ENCODE measurements at regions not wholly inside any gene's neighbourhood (a gene's known extent, or its start where the extent isn't known, plus 50 kb on each side); places are given as distances from the start of the nearest gene placed in this dataset.

- Mint-ChIP-seq H3K4me3 (no peak overlapping the region), H3K4me1 (no peaks in the 10 kb centered on the region), H3K9me3 (no peaks in the 10 kb centered on the region), H3K27me3 (no peaks in the 10 kb centered on the region), H3K27ac (no peak overlapping the region), H3K36me3 (ENCODE audit: low read depth) (no peaks in the 10 kb centered on the region)
- DNase-seq, result no peak
- ChIA-PET CTCF (no interaction called here), POLR2A (no interaction called here)
Observed at GRCh38 chr22:47736186-47737034, 974.0 kb downstream of the TBC1D22A start.

GRCh38 chr22:47734511-47734910 is 972.1 kb downstream of the TBC1D22A start:
- Mint-ChIP-seq H3K27ac (no peak overlapping the region), H3K9me3 (no peaks in the 10 kb centered on the region), H3K36me3 (ENCODE audit: low read depth) (no peaks in the 10 kb centered on the region), H3K4me3 (no peak overlapping the region), H3K4me1 (no peaks in the 10 kb centered on the region), H3K27me3 (no peaks in the 10 kb centered on the region)
- CTCF ChIA-PET, result interaction anchor here (0.7 kb wide), 1 partner anchor 176 kb away, joined by 3 read pairs; no protein-coding TSS in a partner anchor
- POLR2A ChIA-PET, result no interaction called here
- no peak for DNase-seq

- Mint-ChIP-seq H3K4me1 (no peaks in the 10 kb centered on the region), H3K4me3 (no peak overlapping the region), H3K27me3 (peaks cover 7% of the 10 kb centered on the region), H3K36me3 (ENCODE audit: low read depth) (no peaks in the 10 kb centered on the region), H3K9me3 (no peaks in the 10 kb centered on the region), H3K27ac (no peak overlapping the region)
- DNase-seq, result no peak
- POLR2A ChIA-PET, result no interaction called here
- CTCF ChIA-PET, result no interaction called here
Observed at GRCh38 chr22:47727641-47728040, 965.2 kb downstream of the TBC1D22A start.

DNA sequence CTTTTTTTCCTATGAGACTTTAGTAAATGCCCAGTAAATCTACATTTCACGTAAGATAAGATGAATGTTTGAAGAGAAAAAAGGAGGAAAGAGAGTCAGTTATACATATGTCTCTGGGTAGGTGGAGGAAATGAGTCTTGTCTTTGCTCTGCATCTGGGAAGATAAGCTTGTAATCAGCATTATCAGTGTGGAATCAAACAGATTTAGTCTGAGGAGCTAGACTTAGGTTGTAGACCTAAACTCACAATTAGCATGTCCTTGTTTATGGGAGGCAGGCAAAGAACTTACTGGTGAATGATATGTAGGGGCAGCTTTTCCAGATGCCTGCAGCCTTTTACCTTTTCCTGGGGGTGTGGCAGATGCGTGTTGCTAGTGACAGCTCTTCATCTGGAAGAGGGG is 962.3 kb downstream of the TBC1D22A start:
- H3K4me3 Mint-ChIP-seq, result no peak overlapping the region
- POLR2A ChIA-PET, result no interaction called here
- no peak for DNase-seq
- H3K27ac Mint-ChIP-seq, result no peak overlapping the region
- H3K36me3 Mint-ChIP-seq (ENCODE audit: low read depth), result no peaks in the 10 kb centered on the region
- H3K4me1 Mint-ChIP-seq, result no peaks in the 10 kb centered on the region
- H3K27me3 Mint-ChIP-seq, result peaks cover 7% of the 10 kb centered on the region
- H3K9me3 Mint-ChIP-seq, result no peaks in the 10 kb centered on the region
- CTCF ChIA-PET, result no interaction called here

DNA sequence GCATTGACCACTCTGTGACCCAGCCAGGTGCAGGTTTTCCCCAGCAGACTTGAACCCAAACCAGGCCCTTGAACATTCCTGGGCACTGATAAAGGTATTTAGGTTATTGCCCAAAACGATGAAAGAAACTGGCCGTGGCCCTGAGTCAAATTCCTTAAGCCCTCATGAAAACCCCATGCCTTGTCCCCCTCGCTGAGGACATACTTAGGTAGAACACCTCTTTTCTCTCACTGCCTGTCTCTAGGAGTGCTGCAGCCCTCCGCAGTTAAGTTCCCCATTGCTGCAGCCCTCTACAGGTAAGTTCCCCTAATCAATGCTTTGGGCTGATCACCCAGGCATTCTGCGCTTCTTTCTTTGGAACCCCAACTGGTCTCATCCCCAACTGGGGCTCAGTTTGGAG is 961.6 kb downstream of the TBC1D22A start:
- POLR2A ChIA-PET, result no interaction called here
- Mint-ChIP-seq H3K4me3 (no peak overlapping the region), H3K4me1 (no peaks in the 10 kb centered on the region), H3K9me3 (no peaks in the 10 kb centered on the region), H3K36me3 (ENCODE audit: low read depth) (no peaks in the 10 kb centered on the region), H3K27ac (no peak overlapping the region), H3K27me3 (peaks cover 7% of the 10 kb centered on the region)
- CTCF ChIA-PET, result no interaction called here
- no peak for DNase-seq

- Mint-ChIP-seq H3K4me1 (no peaks in the 10 kb centered on the region), H3K36me3 (ENCODE audit: low read depth) (no peaks in the 10 kb centered on the region), H3K27me3 (no peaks in the 10 kb centered on the region), H3K27ac (no peak overlapping the region), H3K9me3 (no peaks in the 10 kb centered on the region), H3K4me3 (no peak overlapping the region)
- ChIA-PET POLR2A (no interaction called here), CTCF (no interaction called here)
- DNase-seq, result no peak
Observed at GRCh38 chr22:47718337-47718736, 955.9 kb downstream of the TBC1D22A start.

DNA sequence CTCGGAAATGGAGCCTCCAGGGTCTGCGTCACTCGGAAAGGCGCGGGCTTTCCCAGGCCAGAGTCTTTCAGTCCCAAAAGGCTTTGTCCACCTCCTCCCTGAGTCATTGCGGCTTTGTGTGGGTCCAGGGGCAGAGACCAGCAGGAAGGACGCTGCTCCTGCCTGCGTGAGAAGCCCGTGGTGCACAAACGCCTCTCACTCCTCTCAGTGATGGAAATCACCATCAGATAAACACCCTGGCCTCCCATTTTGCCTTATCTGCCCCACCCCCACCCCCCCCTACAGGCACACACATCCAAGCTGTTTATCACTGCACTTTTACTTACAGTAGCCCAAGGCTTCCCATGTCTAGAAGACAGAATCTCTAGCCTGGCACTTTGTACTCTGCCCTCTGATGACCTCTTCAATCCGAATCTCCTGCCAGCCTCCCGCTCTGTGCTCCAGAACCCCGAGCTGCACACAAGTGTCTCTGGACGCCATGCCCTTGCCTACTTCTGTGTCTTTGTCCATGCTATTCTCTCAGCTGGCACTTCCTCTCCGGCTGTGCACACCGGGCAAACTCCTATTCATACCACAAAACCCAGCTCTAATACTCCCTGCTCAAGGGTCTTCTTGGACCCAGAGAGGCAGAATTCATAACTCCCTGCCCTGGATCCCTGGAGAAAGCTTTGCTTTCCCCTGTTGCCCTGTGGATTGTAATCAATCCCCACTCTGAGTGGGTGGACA is 954.6 kb downstream of the TBC1D22A start:
- H3K27ac Mint-ChIP-seq, result no peak overlapping the region
- POLR2A ChIA-PET, result no interaction called here
- H3K4me1 Mint-ChIP-seq, result no peaks in the 10 kb centered on the region
- H3K27me3 Mint-ChIP-seq, result no peaks in the 10 kb centered on the region
- no peak for DNase-seq
- H3K9me3 Mint-ChIP-seq, result no peaks in the 10 kb centered on the region
- no peaks in the 10 kb centered on the region for H3K36me3 Mint-ChIP-seq (ENCODE audit: low read depth)
- H3K4me3 Mint-ChIP-seq, result no peak overlapping the region
- CTCF ChIA-PET, result no interaction called here

DNA sequence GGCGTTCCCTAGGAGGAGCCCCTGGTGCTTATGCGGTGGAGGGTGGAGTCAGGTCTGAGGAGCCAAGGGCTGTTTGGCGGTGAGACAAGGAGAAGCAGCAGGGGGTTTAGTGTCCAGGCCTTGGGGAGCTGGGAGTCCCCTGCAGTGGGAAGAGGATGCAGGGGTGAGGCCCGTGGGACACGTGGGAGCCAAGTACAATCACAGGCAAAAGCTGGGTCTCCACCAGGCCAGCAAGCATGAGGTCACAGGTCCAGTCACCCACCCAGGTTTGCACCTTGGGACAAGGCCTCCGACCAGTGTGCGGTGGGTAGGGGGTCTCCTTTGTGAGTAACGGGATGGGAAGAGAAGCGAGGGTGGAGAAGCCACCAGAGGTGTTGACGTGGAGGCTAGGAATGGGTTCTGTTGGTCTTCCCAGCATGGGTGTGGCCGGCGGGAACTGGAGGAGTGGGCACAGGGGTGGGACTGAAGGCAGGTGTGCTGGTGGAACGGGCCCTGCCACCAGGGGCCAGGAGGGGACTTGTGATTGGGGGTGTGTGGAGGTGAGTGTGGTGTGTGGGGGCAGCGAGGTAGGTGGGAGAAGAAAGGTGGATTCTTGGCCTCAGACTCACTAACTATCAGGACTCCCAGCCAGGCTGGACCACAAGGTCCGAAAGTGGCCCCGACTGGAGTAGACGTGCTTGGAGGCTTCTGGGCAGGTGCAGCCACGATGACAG is 953.6 kb downstream of the TBC1D22A start:
- ChIA-PET POLR2A (no interaction called here), CTCF (no interaction called here)
- H3K27me3 Mint-ChIP-seq, result no peaks in the 10 kb centered on the region
- H3K4me1 Mint-ChIP-seq, result no peaks in the 10 kb centered on the region
- DNase-seq, result no peak
- H3K27ac Mint-ChIP-seq, result no peak overlapping the region
- H3K9me3 Mint-ChIP-seq, result no peaks in the 10 kb centered on the region
- no peaks in the 10 kb centered on the region for H3K36me3 Mint-ChIP-seq (ENCODE audit: low read depth)
- H3K4me3 Mint-ChIP-seq, result no peak overlapping the region

DNA sequence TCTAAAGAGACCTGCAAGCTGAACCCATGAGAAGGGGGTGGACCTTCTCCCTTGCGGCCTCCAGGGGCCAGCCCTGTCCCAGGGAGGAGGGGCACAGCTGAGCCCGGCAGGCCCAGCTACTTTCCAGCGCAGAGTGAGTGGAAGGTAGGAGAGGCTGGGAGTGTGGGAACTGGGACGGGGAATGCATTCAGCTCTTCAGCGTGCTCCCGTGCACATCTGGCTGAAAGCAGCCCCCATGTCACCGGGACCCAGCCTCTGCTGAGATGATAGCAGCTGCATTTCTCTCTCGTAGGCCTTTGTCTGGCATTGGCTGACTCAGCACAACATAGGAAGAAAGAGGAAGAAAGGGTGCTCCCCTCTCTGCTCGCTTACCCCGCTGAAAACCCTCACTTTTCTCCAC is 951.5 kb downstream of the TBC1D22A start:
- Mint-ChIP-seq H3K4me3 (no peak overlapping the region), H3K27me3 (peaks cover 3% of the 10 kb centered on the region), H3K9me3 (no peaks in the 10 kb centered on the region), H3K4me1 (no peaks in the 10 kb centered on the region), H3K27ac (no peak overlapping the region), H3K36me3 (ENCODE audit: low read depth) (no peaks in the 10 kb centered on the region)
- CTCF ChIA-PET, result no interaction called here
- DNase-seq, result no peak
- POLR2A ChIA-PET, result no interaction called here

- Mint-ChIP-seq H3K27me3 (peaks cover 3% of the 10 kb centered on the region), H3K36me3 (ENCODE audit: low read depth) (no peaks in the 10 kb centered on the region), H3K4me1 (no peaks in the 10 kb centered on the region), H3K9me3 (no peaks in the 10 kb centered on the region), H3K4me3 (no peak overlapping the region), H3K27ac (no peak overlapping the region)
- ChIA-PET POLR2A (no interaction called here), CTCF (no interaction called here)
- no peak for DNase-seq
Observed at GRCh38 chr22:47710135-47710534, 947.7 kb downstream of the TBC1D22A start.

DNA sequence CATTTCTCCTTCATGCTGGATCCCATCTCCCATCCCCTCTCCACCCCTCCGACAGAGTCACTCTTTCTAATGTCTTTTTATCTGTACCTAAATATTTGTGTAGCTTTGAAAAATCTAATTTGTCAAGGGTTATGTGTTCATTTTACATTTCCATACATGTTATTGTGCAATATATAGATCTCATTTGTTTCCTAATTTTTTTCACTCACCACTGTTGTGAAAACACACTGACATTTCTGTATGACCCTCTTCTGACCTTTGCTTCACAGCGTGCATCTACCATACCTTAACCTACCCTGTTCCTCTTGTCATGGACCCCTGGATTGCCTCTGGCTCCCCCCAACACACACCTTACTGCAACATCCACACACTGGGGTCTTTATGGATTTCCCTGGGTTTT is 942.9 kb downstream of the TBC1D22A start:
- CTCF ChIA-PET, result no interaction called here
- H3K9me3 Mint-ChIP-seq, result no peaks in the 10 kb centered on the region

GRCh38 chr22:47698906-47699305 is 936.5 kb downstream of the TBC1D22A start:
- no peak for DNase-seq
- Mint-ChIP-seq H3K9me3 (no peaks in the 10 kb centered on the region), H3K27me3 (no peaks in the 10 kb centered on the region), H3K4me3 (no peak overlapping the region), H3K4me1 (no peaks in the 10 kb centered on the region), H3K36me3 (ENCODE audit: low read depth) (no peaks in the 10 kb centered on the region), H3K27ac (no peak overlapping the region)
- ChIA-PET POLR2A (no interaction called here), CTCF (no interaction called here)

More for the DNA sequence above, 942.9 kb downstream of the TBC1D22A start:
- no peak for DNase-seq
- no peaks in the 10 kb centered on the region for H3K36me3 Mint-ChIP-seq (ENCODE audit: low read depth)
- H3K4me1 Mint-ChIP-seq, result no peaks in the 10 kb centered on the region
- no peak overlapping the region for H3K4me3 Mint-ChIP-seq
- no peak overlapping the region for H3K27ac Mint-ChIP-seq
- peaks cover 3% of the 10 kb centered on the region for H3K27me3 Mint-ChIP-seq
- POLR2A ChIA-PET, result no interaction called here

DNA sequence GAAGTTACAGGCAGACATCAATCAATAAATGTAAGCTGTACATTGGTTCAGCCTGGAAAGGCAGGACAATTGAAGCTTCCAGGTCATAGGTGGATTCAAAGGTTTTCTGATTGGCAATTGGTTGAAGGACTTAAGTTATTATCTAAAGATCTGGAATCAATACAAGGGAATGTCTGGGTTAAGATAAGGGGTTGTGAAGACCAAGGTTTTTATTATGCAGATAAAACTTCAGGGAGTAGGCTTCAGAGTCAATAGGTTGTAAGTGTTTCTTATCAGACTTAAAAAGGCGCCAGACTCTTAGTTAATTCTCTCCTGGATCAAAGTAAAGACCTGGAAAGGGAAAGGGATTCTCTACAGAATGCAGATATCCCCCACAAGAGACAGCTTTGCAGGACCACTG is 935.4 kb downstream of the TBC1D22A start:
- Mint-ChIP-seq H3K27ac (no peak overlapping the region), H3K4me1 (no peaks in the 10 kb centered on the region), H3K4me3 (no peak overlapping the region), H3K36me3 (ENCODE audit: low read depth) (no peaks in the 10 kb centered on the region), H3K9me3 (no peaks in the 10 kb centered on the region), H3K27me3 (no peaks in the 10 kb centered on the region)
- POLR2A ChIA-PET, result no interaction called here
- DNase-seq, result no peak
- CTCF ChIA-PET, result no interaction called here

Data from activated CD4-positive, alpha-beta T cell treated with anti-CD3 and anti-CD28 coated beads, Interleukin-2, amount 10 ng/mL, durations not matched to agents 7 days and 5 days (primary cell).